ENCODE measurements at regions not wholly inside any gene's neighbourhood (a gene's known extent, or its start where the extent isn't known, plus 50 kb on each side); places are given as distances from the start of the nearest gene placed in this dataset.

DNA sequence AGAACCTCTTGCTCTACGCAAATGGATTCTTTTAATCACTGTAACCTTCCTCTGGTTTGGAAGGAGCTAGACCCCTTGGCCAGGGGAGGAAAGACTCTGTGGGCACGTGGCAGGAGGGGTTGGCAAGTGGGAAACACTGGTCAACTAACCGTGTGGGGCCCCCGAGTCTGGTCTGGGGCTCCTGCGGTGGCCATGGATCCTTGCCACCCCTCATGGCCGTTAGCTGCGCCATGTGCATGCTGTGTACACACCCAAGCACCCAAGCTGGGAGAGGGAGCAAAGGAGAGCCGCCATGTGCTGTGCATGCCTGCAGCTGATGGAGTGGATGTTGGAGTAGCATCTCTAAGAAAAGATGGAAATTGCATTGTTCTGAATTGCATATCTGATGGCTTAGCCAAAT is 730.6 kb downstream of the FAM181B start:
- no peak for TF ChIP-seq POLR2AphosphoS5 (IDR thresholded peaks at IDR 0.05)
- no peak for TF ChIP-seq POLR2A (IDR thresholded peaks at IDR 0.05)
- no peak for TF ChIP-seq EP300 (IDR thresholded peaks at IDR 0.05)
- TF ChIP-seq CTCF (IDR thresholded peaks at IDR 0.05), result no peak
- H3K27me3 ChIP-seq, result no peaks in the 10 kb centered on the region
- no peaks in the 10 kb centered on the region for H3K36me3 ChIP-seq
- intact Hi-C loops (cut with DNase I), result no loop called here
- no peak overlapping the region for H3K27ac ChIP-seq
- no peak for DNase-seq
- H3K4me1 ChIP-seq, result no peaks in the 10 kb centered on the region
- no peak overlapping the region for H3K4me3 ChIP-seq
- 82 to 86% methylated on average over 8 of the region's 8 CpGs for WGBS, 2 donors
- no peaks in the 10 kb centered on the region for H3K9me3 ChIP-seq

DNA sequence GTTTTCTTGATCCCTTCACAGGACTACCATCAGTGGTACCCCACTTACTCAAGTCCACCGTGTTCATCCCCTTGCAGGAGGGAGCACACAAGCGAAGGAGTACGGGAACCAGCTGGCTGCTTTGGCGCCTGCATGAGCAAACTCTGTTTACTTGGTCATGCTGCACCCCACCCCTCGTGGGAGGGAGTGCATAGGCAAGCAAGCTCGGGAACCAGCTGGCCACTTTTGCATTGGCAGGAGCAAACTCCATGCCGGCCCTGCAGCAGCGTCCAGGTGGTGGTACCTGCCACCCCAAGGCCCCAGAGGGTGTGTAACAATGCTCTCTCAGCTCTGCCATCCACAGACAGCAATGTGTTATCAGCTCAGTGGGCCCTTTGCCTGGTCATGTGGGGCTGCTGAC is 737.8 kb downstream of the FAM181B start:
- no peak overlapping the region for H3K4me3 ChIP-seq
- no peaks in the 10 kb centered on the region for H3K27me3 ChIP-seq
- TF ChIP-seq EP300 (IDR thresholded peaks at IDR 0.05) (no peak), POLR2AphosphoS5 (IDR thresholded peaks at IDR 0.05) (no peak), CTCF (IDR thresholded peaks at IDR 0.05) (no peak), POLR2A (IDR thresholded peaks at IDR 0.05) (no peak)
- H3K4me1 ChIP-seq, result no peaks in the 10 kb centered on the region
- H3K27ac ChIP-seq, result no peak overlapping the region
- no peak for DNase-seq
- no peaks in the 10 kb centered on the region for H3K36me3 ChIP-seq
- intact Hi-C loops (cut with DNase I), result no loop called here
- 77 to 82% methylated on average over 8 of the region's 8 CpGs for WGBS, 2 donors
- H3K9me3 ChIP-seq, result no peaks in the 10 kb centered on the region

DNA sequence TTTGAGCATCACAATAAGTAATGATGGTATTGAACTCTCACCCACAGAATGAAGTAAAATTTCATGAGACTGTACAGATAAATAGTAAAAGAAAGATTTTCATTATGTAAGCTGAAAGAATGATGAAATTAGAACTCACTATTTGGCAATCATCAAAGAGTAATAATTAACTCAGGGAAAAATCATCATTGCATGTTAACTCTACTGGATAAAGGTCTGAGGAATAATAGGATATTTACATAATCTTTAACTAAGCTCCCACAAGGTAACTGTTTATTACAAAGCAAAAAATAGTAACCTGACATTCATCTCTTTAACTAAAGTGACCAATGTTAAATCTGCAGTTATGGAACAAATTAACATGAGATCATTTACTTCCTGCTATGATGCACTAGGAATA is 739.9 kb downstream of the FAM181B start:
- H3K27me3 ChIP-seq, result no peaks in the 10 kb centered on the region
- TF ChIP-seq POLR2A (IDR thresholded peaks at IDR 0.05) (no peak), CTCF (IDR thresholded peaks at IDR 0.05) (no peak), EP300 (IDR thresholded peaks at IDR 0.05) (no peak), POLR2AphosphoS5 (IDR thresholded peaks at IDR 0.05) (no peak)
- H3K9me3 ChIP-seq, result no peaks in the 10 kb centered on the region
- H3K4me1 ChIP-seq, result no peaks in the 10 kb centered on the region
- no peak for DNase-seq
- H3K27ac ChIP-seq, result no peak overlapping the region
- H3K4me3 ChIP-seq, result no peak overlapping the region
- intact Hi-C loops (cut with DNase I), result no loop called here
- H3K36me3 ChIP-seq, result no peaks in the 10 kb centered on the region

DNA sequence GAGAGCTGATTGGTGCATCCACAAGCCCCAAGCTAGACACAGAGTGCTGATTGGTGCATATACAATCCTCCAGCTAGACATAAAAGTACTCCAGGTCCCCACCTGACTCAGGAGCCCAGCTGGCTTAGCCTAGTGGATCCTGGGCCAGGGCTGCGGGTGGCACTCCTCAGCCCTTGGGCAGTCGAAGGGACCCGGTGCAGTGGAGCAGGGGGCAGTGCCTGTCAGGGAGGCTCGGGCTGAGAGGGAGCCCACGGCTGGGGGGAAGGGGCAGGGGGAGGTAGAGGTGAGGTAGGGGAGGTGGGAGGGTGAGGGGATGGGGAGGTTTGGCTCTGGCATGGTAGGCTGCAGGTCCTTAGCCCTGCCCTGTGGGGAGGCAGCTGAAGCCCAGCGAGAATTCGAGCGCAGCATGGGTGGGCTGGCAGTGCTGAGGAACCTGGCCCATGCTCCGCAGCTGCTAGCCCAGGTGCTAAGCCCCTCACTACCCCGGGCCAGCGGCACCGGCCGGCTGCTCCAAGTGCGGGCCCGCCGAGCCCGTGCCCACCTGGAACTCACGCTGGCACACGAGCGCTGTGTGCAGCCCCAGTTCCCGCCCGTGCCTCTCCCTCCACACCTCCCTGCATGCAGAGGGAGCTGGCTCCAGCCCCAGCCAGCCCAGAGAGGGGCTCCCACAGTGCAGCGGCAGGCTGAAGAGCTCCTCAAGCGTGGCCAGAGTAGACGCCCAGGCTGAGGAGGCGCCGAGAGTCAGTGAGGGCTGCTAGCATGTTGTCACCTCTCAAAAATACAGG is 742.8 kb downstream of the FAM181B start:
- Histone ChIP-seq H3K4me3 (no peak overlapping the region), H3K27ac (no peak overlapping the region), H3K9me3 (peaks cover 0 to 4% (median 0%) of the 10 kb centered on the region in 4 donors), H3K36me3 (no peaks in the 10 kb centered on the region), H3K27me3 (no peaks in the 10 kb centered on the region), H3K4me1 (no peaks in the 10 kb centered on the region)
- intact Hi-C loops (cut with DNase I), result no loop called here
- DNase-seq, result no peak
- 92 to 94% methylated on average over 27 of the region's 27 CpGs for WGBS, 2 donors
- TF ChIP-seq POLR2AphosphoS5 (IDR thresholded peaks at IDR 0.05) (no peak), EP300 (IDR thresholded peaks at IDR 0.05) (no peak), CTCF (IDR thresholded peaks at IDR 0.05) (no peak)

DNA sequence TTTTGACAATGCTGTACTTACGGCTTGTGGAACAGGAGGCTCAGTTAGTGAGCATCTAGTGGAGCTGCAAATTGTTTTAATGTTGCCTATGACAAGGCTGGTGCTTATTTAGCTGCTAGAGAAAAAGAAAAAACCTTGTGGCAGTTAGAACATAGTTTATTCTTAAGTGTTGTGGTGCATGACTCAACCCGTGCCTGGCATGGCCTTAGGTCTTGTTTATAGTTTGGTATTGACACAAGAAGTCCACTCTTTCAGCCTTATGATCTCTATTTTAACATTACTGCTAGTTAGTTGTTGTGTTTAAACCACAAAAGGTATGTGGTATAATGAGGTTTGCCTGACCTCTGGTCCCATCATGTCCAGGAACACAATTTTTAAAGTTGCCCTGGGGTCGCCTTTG is 744.6 kb downstream of the FAM181B start:
- TF ChIP-seq EP300 (IDR thresholded peaks at IDR 0.05), result no peak
- no peak for TF ChIP-seq POLR2A (IDR thresholded peaks at IDR 0.05)
- no peak for TF ChIP-seq POLR2AphosphoS5 (IDR thresholded peaks at IDR 0.05)
- TF ChIP-seq CTCF (IDR thresholded peaks at IDR 0.05), result no peak
- DNase-seq, result no peak
- H3K27ac ChIP-seq, result no peak overlapping the region
- WGBS, 2 donors, result 71 to 77% methylated on average over 3 of the region's 3 CpGs
- H3K27me3 ChIP-seq, result no peaks in the 10 kb centered on the region
- no peaks in the 10 kb centered on the region for H3K4me1 ChIP-seq
- H3K4me3 ChIP-seq, result no peak overlapping the region
- H3K36me3 ChIP-seq, result no peaks in the 10 kb centered on the region
- H3K9me3 ChIP-seq, result peaks cover 0 to 4% (median 0%) of the 10 kb centered on the region in 4 donors
- intact Hi-C loops (cut with DNase I), result no loop called here

Measured in sigmoid colon (tissue), 6 donors.